Aorta (tissue), 5 donors: ENCODE measurements at regions not wholly inside any gene's neighbourhood (a gene's known extent, or its start where the extent isn't known, plus 50 kb on each side); places are given as distances from the start of the nearest gene placed in this dataset.

Source experiments
- ATAC-seq: fragments of 200-7000 bp; cut with Tn5 transposase; one replicate; pipeline ENCODE4 v1.9.1; 2022; ENCODE audit warnings: moderate library complexity; ENCODE audit not compliant: low FRiP score
- DNase-seq, 2 donors: peaks; one replicate each; pipeline ENCODE4 v3.0.0-alpha.2; 2020
- H3K27ac ChIP-seq, 2 donors: one replicate each; pipeline ENCODE4 v1.5.1; 2013; ENCODE audit warnings: low read length in 2 of 2, mild to moderate bottlenecking in 2 of 2, moderate library complexity in 2 of 2, control low read depth in 1 of 2, inconsistent platforms in 1 of 2, low read depth in 1 of 2
- H3K27me3 ChIP-seq, 2 donors: one replicate each; pipeline ENCODE4 v1.6.1; 2013; ENCODE audit warnings: control low read depth in 1 of 2, low read length in 1 of 2, mild to moderate bottlenecking in 1 of 2, moderate library complexity in 1 of 2; ENCODE audit not compliant: insufficient read depth in 2 of 2, control insufficient read depth in 1 of 2
- H3K36me3 ChIP-seq, 2 donors: one replicate each; pipeline ENCODE4 v1.6.1; 2013; ENCODE audit warnings: control low read depth in 1 of 2, low read length in 1 of 2, mild to moderate bottlenecking in 1 of 2; ENCODE audit not compliant: insufficient read depth in 2 of 2, control insufficient read depth in 1 of 2
- H3K4me1 ChIP-seq, 2 donors: one replicate each; pipeline ENCODE4 v1.6.1; 2013; ENCODE audit warnings: low read length in 2 of 2, control low read depth in 1 of 2, mild to moderate bottlenecking in 1 of 2, moderate library complexity in 1 of 2; ENCODE audit not compliant: insufficient read depth in 2 of 2, control insufficient read depth in 1 of 2
- H3K4me3 ChIP-seq, 2 donors: one replicate each; pipeline ENCODE4 v1.5.1; 2013; ENCODE audit warnings: low read length in 2 of 2, control low read depth in 1 of 2, mild to moderate bottlenecking in 1 of 2
- H3K9me3 ChIP-seq: one replicate; pipeline ENCODE4 v1.6.1; 2013; ENCODE audit warnings: mild to moderate bottlenecking, low read length; ENCODE audit not compliant: control insufficient read depth
- WGBS, 2 donors: extraction: QIAGEN DNeasy Blood & Tissue Kit; methylation state at CpG; one replicate each; pipeline ENCODE4 v1.1.7; 2013; 5-methylcytosine and 5-hydroxymethylcytosine counted together
- intact Hi-C, 2 donors: fragments of 100-400 bp; cut with DNase I; formaldehyde crosslinking; loops; one replicate each; pipeline versions ENCODE4 v1.14.2 to v1.15.0; 2022
- donor health status: healthy with polysubstance abuse.
- donor health status: Bipolar disorder and iron deficiency.
- donor health status: DM: no; HTN: no; CAD: no.
- donor health status: DM: no; HTN: no; CAD: no.
- donor health status: DM: yes; HTN: yes; CAD: no.

DNA sequence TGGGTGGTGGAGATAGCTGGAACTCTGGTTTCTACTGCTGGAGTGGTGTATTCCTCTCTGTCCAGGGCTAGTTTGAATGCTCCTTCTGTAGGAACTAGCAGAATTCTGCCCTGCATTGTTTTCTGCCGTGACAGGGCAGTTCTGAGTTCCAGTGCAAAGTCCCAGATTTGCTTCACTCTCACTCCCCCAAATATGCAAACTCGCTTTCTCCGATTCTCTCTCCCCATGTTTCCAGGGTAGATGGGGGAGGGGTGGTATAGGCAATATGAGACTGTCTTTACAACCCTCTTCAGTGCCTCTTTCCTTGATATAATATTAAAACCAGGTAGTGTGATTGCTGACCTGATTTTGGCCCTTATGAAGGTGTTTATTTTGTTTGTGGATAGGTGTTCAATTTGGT lies 693.3 kb upstream of the GRM3 start:
- Histone ChIP-seq H3K4me3 (no peak overlapping the region), H3K27ac (no peak overlapping the region), H3K9me3 (peaks cover 2% of the 10 kb centered on the region), H3K27me3 (no peaks in the 10 kb centered on the region), H3K4me1 (no peaks in the 10 kb centered on the region), H3K36me3 (no peaks in the 10 kb centered on the region)
- WGBS, 2 donors: 81 to 85% methylated on average over 3 of the region's 3 CpGs
- DNase-seq (no peak), ATAC-seq (no peak)
- intact Hi-C loops: no loop called here

DNA sequence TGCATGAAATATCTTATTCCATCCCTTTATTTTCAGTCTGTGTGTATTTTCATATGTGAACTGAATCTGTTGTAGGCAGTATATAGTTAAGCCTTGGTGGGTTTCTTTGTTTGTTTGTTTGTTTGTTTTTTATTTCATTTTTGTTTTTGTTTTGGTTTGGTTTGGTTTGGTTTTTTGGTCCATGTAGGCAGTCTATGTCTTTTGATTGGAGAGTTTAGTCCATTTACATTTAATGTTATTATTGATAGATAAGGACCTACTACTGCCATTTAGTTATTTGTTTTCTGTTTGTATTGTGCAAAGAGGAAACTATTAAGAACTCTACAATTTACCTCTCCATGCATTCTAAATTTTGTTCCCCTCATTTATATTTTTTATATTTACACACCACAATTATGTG lies 695.9 kb upstream of the GRM3 start:
- Histone ChIP-seq H3K27me3 (no peaks in the 10 kb centered on the region), H3K9me3 (peaks cover 2% of the 10 kb centered on the region), H3K36me3 (no peaks in the 10 kb centered on the region), H3K4me3 (no peak overlapping the region), H3K27ac (no peak overlapping the region), H3K4me1 (no peaks in the 10 kb centered on the region)
- ATAC-seq (no peak), DNase-seq (no peak)
- intact Hi-C loops: no loop called here

DNA sequence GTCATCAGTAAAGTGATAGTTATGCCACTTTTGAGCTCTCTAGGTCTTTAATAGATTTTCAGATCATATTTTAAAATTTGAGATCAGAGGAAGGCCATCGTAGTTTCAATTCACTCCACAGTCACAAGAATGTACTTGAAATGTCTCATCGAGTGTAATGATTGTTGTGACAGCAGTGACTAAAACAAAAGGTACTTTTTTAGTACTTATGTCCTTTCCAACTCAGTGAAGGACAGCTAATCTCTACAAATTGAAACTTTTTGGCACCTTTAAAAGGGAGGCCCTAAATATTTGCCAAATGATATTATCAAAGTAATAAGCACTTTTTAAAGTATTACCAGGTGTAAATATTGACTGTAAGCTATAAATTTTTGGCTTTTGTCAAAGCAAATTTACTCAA lies 702.9 kb upstream of the GRM3 start:
- no peaks in the 10 kb centered on the region for H3K9me3 ChIP-seq
- no peak for ATAC-seq
- DNase-seq: no peak
- H3K27ac ChIP-seq: no peak overlapping the region
- intact Hi-C loops: no loop called here
- H3K4me3 ChIP-seq: no peak overlapping the region
- no peaks in the 10 kb centered on the region for H3K36me3 ChIP-seq
- WGBS, 2 donors: 61% methylated on average over 2 of the region's 2 CpGs
- no peaks in the 10 kb centered on the region for H3K4me1 ChIP-seq
- H3K27me3 ChIP-seq: no peaks in the 10 kb centered on the region

DNA sequence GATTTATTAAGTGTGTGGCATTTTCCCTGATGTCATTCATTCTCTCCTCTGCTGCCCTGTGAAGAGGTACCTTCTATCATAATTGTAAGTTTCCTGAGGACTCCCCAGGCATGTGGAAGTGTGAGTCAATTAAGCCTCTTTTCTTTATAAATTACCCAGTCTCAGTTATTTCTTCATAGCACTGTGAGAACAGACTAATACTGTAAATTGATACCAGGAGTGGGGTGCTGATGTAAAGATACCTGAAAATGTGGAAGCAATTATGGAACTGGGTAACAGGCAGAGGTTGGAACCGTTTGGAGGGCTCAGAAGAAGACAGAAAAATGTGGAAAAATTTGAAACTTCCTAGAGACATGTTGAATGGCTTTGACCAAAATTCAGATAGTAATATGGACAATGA lies 711.8 kb upstream of the GRM3 start:
- intact Hi-C loops: no loop called here
- ATAC-seq: no peak
- Histone ChIP-seq H3K27ac (no peak overlapping the region), H3K4me1 (no peaks in the 10 kb centered on the region), H3K4me3 (no peak overlapping the region), H3K9me3 (peaks cover 2% of the 10 kb centered on the region), H3K27me3 (no peaks in the 10 kb centered on the region), H3K36me3 (no peaks in the 10 kb centered on the region)
- 58 to 59% methylated on average over 1 of the region's 1 CpG for WGBS, 2 donors
- DNase-seq: no peak

DNA sequence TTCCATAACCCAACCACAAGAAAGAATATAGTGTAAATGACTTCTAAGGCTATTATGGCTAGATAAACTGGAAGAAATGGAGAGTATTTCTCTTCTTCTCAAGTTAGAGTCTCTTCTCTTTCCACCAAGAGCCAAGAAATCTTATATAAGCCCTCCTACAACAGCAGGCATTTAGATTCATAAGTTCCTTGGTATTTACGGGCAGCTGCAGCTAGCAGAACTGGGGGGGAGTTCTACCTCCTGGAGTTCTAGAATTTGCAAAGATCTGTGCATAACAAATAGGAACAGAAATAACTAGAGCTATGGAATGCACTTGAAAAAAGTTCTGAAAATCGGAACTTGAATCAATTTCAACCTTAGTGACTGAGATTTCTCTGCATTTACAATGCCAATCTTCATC lies 715.2 kb upstream of the GRM3 start:
- Histone ChIP-seq H3K36me3 (no peaks in the 10 kb centered on the region), H3K27me3 (no peaks in the 10 kb centered on the region), H3K27ac (no peak overlapping the region), H3K4me3 (no peak overlapping the region), H3K4me1 (no peaks in the 10 kb centered on the region), H3K9me3 (peaks cover 2% of the 10 kb centered on the region)
- ATAC-seq (no peak), DNase-seq (no peak)
- 35 to 44% methylated on average over 2 of the region's 2 CpGs for WGBS, 2 donors
- intact Hi-C loops: no loop called here

DNA sequence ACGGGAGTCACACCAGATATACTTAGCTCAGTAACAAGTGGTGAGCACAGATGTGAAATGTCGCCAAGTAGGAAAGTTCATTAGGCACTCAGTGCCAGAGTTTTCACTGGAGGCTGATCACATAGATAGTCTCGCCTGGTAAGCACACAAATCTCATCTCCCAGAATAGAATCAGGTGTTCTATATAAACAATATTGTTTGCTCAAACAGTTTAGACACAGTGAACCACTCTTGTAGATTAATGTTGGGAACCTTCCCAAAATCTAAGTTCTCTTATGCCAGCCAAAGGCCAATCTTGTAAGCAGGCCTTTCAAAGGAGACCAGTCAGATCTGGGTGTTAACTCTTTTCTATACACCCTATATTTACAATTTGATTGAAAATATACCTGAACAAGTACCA lies 716.5 kb upstream of the GRM3 start:
- DNase-seq (no peak), ATAC-seq (no peak)
- Histone ChIP-seq H3K4me3 (no peak overlapping the region), H3K4me1 (no peaks in the 10 kb centered on the region), H3K27me3 (no peaks in the 10 kb centered on the region), H3K27ac (no peak overlapping the region), H3K9me3 (no peaks in the 10 kb centered on the region), H3K36me3 (no peaks in the 10 kb centered on the region)
- WGBS, 2 donors: 54 to 58% methylated on average over 3 of the region's 3 CpGs
- intact Hi-C loops: no loop called here

DNA sequence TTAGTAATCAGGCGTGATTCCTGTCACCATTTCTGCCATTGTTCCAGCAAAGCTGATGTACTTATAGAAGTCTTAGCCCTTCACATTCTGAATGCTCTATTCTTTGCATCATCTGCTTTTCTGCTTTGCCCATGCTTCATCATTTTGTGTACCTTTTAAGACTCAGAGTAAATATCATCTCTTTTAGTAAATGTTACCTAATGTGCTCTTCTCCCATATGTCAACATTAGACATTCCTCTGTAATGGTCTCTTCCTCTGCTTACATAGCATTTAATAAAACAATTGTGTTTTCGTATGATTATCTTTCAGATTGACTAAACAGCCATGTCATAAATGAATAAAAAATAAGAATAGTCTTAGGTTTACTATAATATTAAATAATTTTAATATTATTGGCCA lies 719.6 kb upstream of the GRM3 start:
- no peak for DNase-seq
- Histone ChIP-seq H3K9me3 (no peaks in the 10 kb centered on the region), H3K36me3 (no peaks in the 10 kb centered on the region), H3K4me1 (no peaks in the 10 kb centered on the region), H3K4me3 (no peak overlapping the region), H3K27me3 (no peaks in the 10 kb centered on the region), H3K27ac (no peak overlapping the region)
- intact Hi-C loops: no loop called here
- WGBS, 2 donors: 85 to 86% methylated on average over 2 of the region's 2 CpGs
- no peak for ATAC-seq

DNA sequence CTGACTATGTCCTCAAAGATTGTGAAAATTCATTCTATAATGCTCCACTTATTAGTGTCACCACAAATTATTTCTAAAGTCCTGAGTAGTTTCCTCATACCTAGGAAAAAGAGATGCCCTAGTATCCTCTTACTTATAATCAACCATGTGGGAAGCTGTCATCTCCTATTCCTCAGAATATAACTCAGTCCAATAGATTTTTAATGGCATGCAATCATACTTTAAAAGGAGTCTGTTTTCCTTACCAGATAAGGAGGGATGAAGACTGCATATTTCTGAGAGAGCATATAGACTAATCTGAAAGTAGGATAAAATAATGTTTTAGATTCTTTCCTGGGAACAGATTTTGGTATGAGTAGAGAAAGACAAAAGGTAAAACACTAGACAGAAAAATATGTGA lies 727.7 kb upstream of the GRM3 start:
- no peaks in the 10 kb centered on the region for H3K9me3 ChIP-seq
- H3K4me1 ChIP-seq: no peaks in the 10 kb centered on the region
- H3K27ac ChIP-seq: no peak overlapping the region
- no peak overlapping the region for H3K4me3 ChIP-seq
- no peaks in the 10 kb centered on the region for H3K27me3 ChIP-seq
- no peaks in the 10 kb centered on the region for H3K36me3 ChIP-seq
- intact Hi-C loops: no loop called here
- no peak for DNase-seq
- no peak for ATAC-seq

DNA sequence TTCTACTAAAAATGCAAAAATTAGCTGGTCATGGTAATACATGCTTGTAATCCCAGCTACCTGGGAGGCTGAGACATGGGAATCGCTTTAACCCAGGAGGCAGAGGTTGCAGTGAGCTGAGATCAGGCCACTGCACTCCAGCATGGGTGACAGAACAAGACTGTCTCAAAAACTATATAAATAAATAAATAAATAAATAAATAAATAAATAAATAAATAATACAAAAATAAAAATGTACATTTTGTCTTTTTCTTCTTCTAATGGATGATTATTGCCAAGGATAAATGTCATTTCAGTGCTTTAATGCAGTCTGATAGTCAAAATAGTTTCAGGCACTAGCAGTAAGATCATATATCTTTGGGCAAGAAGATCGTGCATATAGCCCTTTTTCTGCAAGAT lies 727.6 kb upstream of the SEMA3D start:
- Histone ChIP-seq H3K4me1 (no peaks in the 10 kb centered on the region), H3K4me3 (no peak overlapping the region)
- 76 to 85% methylated on average over 2 of the region's 2 CpGs for WGBS, 2 donors

DNA sequence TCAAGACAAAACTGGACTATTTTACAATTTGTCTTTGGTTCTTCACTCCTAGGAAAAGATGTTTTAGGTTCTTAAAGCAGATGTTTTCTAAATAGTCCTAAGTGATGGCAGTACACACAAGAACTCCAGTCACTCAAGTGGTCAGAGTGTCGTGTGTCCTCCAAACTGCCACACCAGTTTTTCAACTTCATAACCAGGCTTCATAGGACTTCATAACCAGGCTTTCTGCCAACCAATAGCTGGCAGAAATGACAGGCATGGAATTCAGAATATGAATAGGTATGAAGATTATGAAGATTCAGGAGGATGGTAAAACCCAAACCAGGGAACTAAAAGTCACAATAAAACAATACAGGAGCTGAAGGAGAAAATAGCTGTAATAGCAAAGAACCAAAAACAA lies 721.2 kb upstream of the SEMA3D start:
- Histone ChIP-seq H3K27me3 (no peaks in the 10 kb centered on the region), H3K27ac (no peak overlapping the region), H3K9me3 (no peaks in the 10 kb centered on the region), H3K4me3 (no peak overlapping the region), H3K4me1 (no peaks in the 10 kb centered on the region), H3K36me3 (no peaks in the 10 kb centered on the region)
- ATAC-seq: no peak
- 57 to 69% methylated on average over 1 of the region's 1 CpG for WGBS, 2 donors
- intact Hi-C loops: no loop called here
- no peak for DNase-seq

More for the DNA sequence above, 727.6 kb upstream of the SEMA3D start:
- intact Hi-C loops: no loop called here
- H3K27ac ChIP-seq: no peak overlapping the region
- no peaks in the 10 kb centered on the region for H3K36me3 ChIP-seq
- DNase-seq (no peak), ATAC-seq (no peak)
- no peaks in the 10 kb centered on the region for H3K27me3 ChIP-seq
- H3K9me3 ChIP-seq: no peaks in the 10 kb centered on the region
